K562 (cell line): ENCODE measurements at regions not wholly inside any gene's neighbourhood (a gene's known extent, or its start where the extent isn't known, plus 50 kb on each side); places are given as distances from the start of the nearest gene placed in this dataset.

ENCODE experiments used
- ATAC-seq: fragments of 200-7000 bp; cut with Tn5 transposase; 3 replicates; pipeline ENCODE4 v1.9.1; 2020; ENCODE audit warnings: moderate library complexity
- BruUV-seq: library from RNA; stranded (reverse); fragments of 400-500 nt; replicated peaks from 2 replicates; lab custom pipeline; 2021; lab: Mats Ljungman, UMichigan
- CTCF ChIA-PET: fragments of 300-600 bp; formaldehyde crosslinking; extraction: SDS; loops from one replicate; lab custom pipeline; 2021; ENCODE audit warnings: low intra/inter-chr PET ratio; lab: Yijun Ruan, JAX
- POLR2A ChIA-PET: fragments of 300-600, 350-650 bp; sonication (Branson Sonifier 250); formaldehyde crosslinking; extraction: SDS; loops from one replicate; lab custom pipeline; 2021; ENCODE audit warnings: antibody characterized with exemption, inconsistent platforms; lab: Yijun Ruan, JAX
- DNase-seq, 4 experiments: peaks; one replicate each; pipeline versions ENCODE4 v3.0.0 to v3.0.0-alpha.2; 2011 to 2018; ENCODE audit warnings: low spot score in 3 of 4, mixed read lengths in 3 of 4; ENCODE audit errors: extremely low read depth in 1 of 4
- FAIRE-seq: peaks from 2 replicates; lab custom pipeline; 2011; peaks lifted over from hg19 to GRCh38; lab: Jason Lieb, UNC
- H2AFZ ChIP-seq: 2 replicates; pipeline ENCODE4 v1.6.0; 2011; ENCODE audit warnings: low read depth, low read length, control low read depth, inconsistent platforms
- H3K27ac ChIP-seq: fragments of 200-600 bp; 3 replicates; pipeline ENCODE4 v1.8.0; 2011; ENCODE audit warnings: low read depth, mild to moderate bottlenecking, control low read depth, inconsistent platforms, low read length, moderate library complexity, mixed read lengths; ENCODE audit errors: extremely low read depth
- H3K27me3 ChIP-seq, 2 experiments: fragments of 300-600 bp in 1 of 2; 2 replicates in 1 of 2; 3 replicates in 1 of 2; pipeline versions ENCODE4 v1.6.0 to v1.8.0; 2011; ENCODE audit warnings: inconsistent platforms in 2 of 2, low read length in 2 of 2, mild to moderate bottlenecking in 1 of 2, mixed read lengths in 1 of 2, moderate library complexity in 1 of 2; ENCODE audit not compliant: control insufficient read depth in 2 of 2, insufficient read depth in 2 of 2
- H3K36me3 ChIP-seq: fragments of 300-600 bp; 3 replicates; pipeline ENCODE4 v1.8.0; 2011; ENCODE audit warnings: mild to moderate bottlenecking, low read length, inconsistent platforms; ENCODE audit not compliant: control insufficient read depth, insufficient read depth
- H3K4me1 ChIP-seq, 2 experiments: fragments of 200-600 bp in 1 of 2; replicated peaks in 1 of 2; 2 replicates in 1 of 2; 3 replicates in 1 of 2; pipeline versions ENCODE4 v1.5.1 to v1.8.0; 2011; ENCODE audit warnings: inconsistent platforms in 2 of 2, low read length in 2 of 2, mild to moderate bottlenecking in 1 of 2, mixed read lengths in 1 of 2, moderate library complexity in 1 of 2; ENCODE audit not compliant: control insufficient read depth in 2 of 2, insufficient read depth in 2 of 2
- H3K4me2 ChIP-seq: 2 replicates; pipeline ENCODE4 v1.6.1; 2011; ENCODE audit warnings: low read length, control low read depth, inconsistent platforms, mixed read lengths; ENCODE audit not compliant: insufficient read depth
- H3K4me3 ChIP-seq: fragments of 200-600 bp; sonication (generic), shearing (Covaris generic); 2 replicates; pipeline ENCODE4 v1.5.1; 2016; ENCODE audit warnings: control low read depth, inconsistent platforms
- H3K79me2 ChIP-seq: fragments of 200-600 bp; 3 replicates; pipeline ENCODE4 v1.8.0; 2011; ENCODE audit warnings: low read length, inconsistent platforms; ENCODE audit not compliant: control insufficient read depth, insufficient read depth
- H3K9ac ChIP-seq, 2 experiments: 2 replicates each; pipeline versions ENCODE4 v1.6.0 to v1.6.1; 2011; ENCODE audit warnings: low read depth in 2 of 2, low read length in 2 of 2, control low read depth in 1 of 2, inconsistent platforms in 1 of 2, mild to moderate bottlenecking in 1 of 2, mixed read lengths in 1 of 2; ENCODE audit not compliant: insufficient read depth in 1 of 2
- H3K9me1 ChIP-seq: one replicate; pipeline ENCODE4 v1.6.0; 2011; ENCODE audit warnings: inconsistent platforms, mild to moderate bottlenecking, low read length, moderate library complexity; ENCODE audit not compliant: control insufficient read depth, insufficient read depth
- H3K9me3 ChIP-seq: replicated peaks from 2 replicates; pipeline ENCODE4 v1.5.1; 2011; ENCODE audit warnings: low read depth, low read length, inconsistent platforms; ENCODE audit not compliant: control insufficient read depth, insufficient read depth
- H4K20me1 ChIP-seq: replicated peaks from 2 replicates; pipeline ENCODE4 v1.6.1; 2011; ENCODE audit warnings: low read length, inconsistent platforms, mixed read lengths; ENCODE audit not compliant: control insufficient read depth, insufficient read depth
- DNMT1 ChIP-seq: fragments of 450-650 bp; IDR thresholded peaks from 2 replicates; pipeline ENCODE4 v1.6.1; 2016; ENCODE audit warnings: antibody characterized with exemption, mild to moderate bottlenecking
- ESRRA ChIP-seq: fragments of 450-650 bp; IDR thresholded peaks from 2 replicates; pipeline ENCODE4 v1.6.1; 2014; ENCODE audit warnings: low read depth, mild to moderate bottlenecking, moderate library complexity, borderline replicate concordance
- GABPA ChIP-seq: fragments of 200-800 bp; sonication (Bioruptor generic); conservative IDR thresholded peaks from 2 replicates; pipeline ENCODE4 v1.6.1; 2016; ENCODE audit warnings: low read depth, missing genetic modification characterization, missing compliant biosample characterization
- KHSRP ChIP-seq: fragments of 450-650 bp; IDR thresholded peaks from 2 replicates; pipeline ENCODE4 v1.6.1; 2017
- MTA2 ChIP-seq: fragments of 450-650 bp; IDR thresholded peaks from 2 replicates; pipeline ENCODE4 v1.6.1; 2016; ENCODE audit warnings: low read depth
- NFIC ChIP-seq: fragments of 450-650 bp; IDR thresholded peaks from 2 replicates; pipeline ENCODE4 v1.6.1; 2017; ENCODE audit warnings: mild to moderate bottlenecking, inconsistent platforms
- PRDM10 ChIP-seq: fragments of 450-650 bp; IDR thresholded peaks from 2 replicates; pipeline ENCODE4 v1.6.1; 2018; ENCODE audit not compliant: partially characterized antibody
- PYGO2 ChIP-seq: fragments of 450-650 bp; IDR thresholded peaks from 2 replicates; pipeline ENCODE4 v1.6.1; 2016; ENCODE audit warnings: mild to moderate bottlenecking, missing genetic modification characterization, moderate library complexity, missing compliant biosample characterization
- SIX5 ChIP-seq, 2 experiments: IDR thresholded peaks; 2 replicates each; pipeline ENCODE4 v1.6.1; 2011; ENCODE audit warnings: low read length in 2 of 2, borderline replicate concordance in 1 of 2, low read depth in 1 of 2, mild to moderate bottlenecking in 1 of 2, moderate library complexity in 1 of 2; ENCODE audit not compliant: insufficient read depth in 1 of 2
- TSC22D4 ChIP-seq: fragments of 450-650 bp; IDR thresholded peaks from 2 replicates; pipeline ENCODE4 v1.6.1; 2016; ENCODE audit warnings: missing genetic modification characterization, missing biosample characterization, control low read depth
- ZNF121 ChIP-seq: sonication (generic); formaldehyde crosslinking; conservative IDR thresholded peaks from 2 replicates; pipeline ENCODE4 v1.8.0; 2022; ENCODE audit warnings: missing genetic modification reagents
- ZNF395 ChIP-seq: fragments of 200-800 bp; sonication (Bioruptor generic); IDR thresholded peaks from 2 replicates; pipeline ENCODE4 v1.6.1; 2017; ENCODE audit warnings: missing genetic modification characterization, missing compliant biosample characterization
- ZNF583 ChIP-seq: fragments of 250-450 bp; sonication (Bioruptor Pico); IDR thresholded peaks from 2 replicates; pipeline ENCODE4 v1.4.0; 2020
- WGBS: fragments of 100-300 bp; shearing (Covaris generic); methylation state at CpG from one replicate; pipeline ENCODE4 v1.1.6; 2016; ENCODE audit warnings: low coverage, mixed read lengths; ENCODE audit not compliant: insufficient coverage; ENCODE audit errors: missing lambda C conversion rate; 5-methylcytosine and 5-hydroxymethylcytosine counted together
- in situ Hi-C: fragments of 300-500 bp; cut with MboI; formaldehyde crosslinking; loops from 4 replicates; pipeline ENCODE4 v1.15.0; 2018; ENCODE audit warnings: inconsistent platforms, mixed read lengths
- intact Hi-C: fragments of 100-400 bp; cut with micrococcal nuclease; formaldehyde crosslinking; loops from 2 replicates; pipeline ENCODE4 v1.14.2; 2022
- TF ChIP-seq, protein P1 (sequence below): fragments of 250-450 bp; sonication (Bioruptor Pico); IDR thresholded peaks from 2 replicates; pipeline ENCODE4 v1.5.0; 2021
- TF ChIP-seq, protein P2 (sequence below): fragments of 250-450 bp; sonication (Bioruptor Pico); IDR thresholded peaks from 2 replicates; pipeline ENCODE4 v1.5.0; 2020; ENCODE audit warnings: mild to moderate bottlenecking
- TF ChIP-seq, protein P3 (sequence below): sonication (generic); formaldehyde crosslinking; IDR thresholded peaks from 2 replicates; pipeline ENCODE4 v1.8.1; 2022; ENCODE audit warnings: missing genetic modification reagents

GRCh38 chr2:194621945-194622344, 1035.1 kb upstream of the SLC39A10 start:
- WGBS = 3% methylated on average over 6 of the region's 6 CpGs
- H3K36me3 ChIP-seq = no peaks in the 10 kb centered on the region
- BruUV-seq = no TSS peak
- no peaks in the 10 kb centered on the region for H3K79me2 ChIP-seq
- H3K27ac ChIP-seq = no peak overlapping the region
- no peaks in the 10 kb centered on the region for H3K9me1 ChIP-seq
- no peak overlapping the region for H3K9ac ChIP-seq
- H3K4me3 ChIP-seq = no peak overlapping the region
- no peaks in the 10 kb centered on the region for H3K9me3 ChIP-seq
- in situ Hi-C loops = no loop called here
- FAIRE-seq (no peak), ATAC-seq (no peak), DNase-seq (no peak)
- no peaks in the 10 kb centered on the region for H4K20me1 ChIP-seq
- CTCF ChIA-PET = no interaction called here
- no peak overlapping the region for H2AFZ ChIP-seq
- intact Hi-C loops = no loop called here
- no peaks in the 10 kb centered on the region for H3K27me3 ChIP-seq
- no peaks in the 10 kb centered on the region for H3K4me1 ChIP-seq
- H3K4me2 ChIP-seq = no peak overlapping the region
- POLR2A ChIA-PET = no interaction called here
- TF ChIP-seq DNMT1 (no peak), KHSRP (no peak), GABPA (tag) (no peak), ZNF583 (CRISPR knock-in tag) (no peak), ZNF121 (CRISPR knock-in tag) (no peak), MTA2 (no peak), PRDM10 (no peak), SIX5 (IDR thresholded peaks at IDR 0.05; ENCODE audit: borderline replicate concordance in 1 of 2, insufficient read depth in 1 of 2, low read depth in 1 of 2, low read length in 2 of 2) (no peak), PYGO2 (no peak), NFIC (no peak), ZNF395 (CRISPR knock-in tag) (no peak), TSC22D4 (tag) (no peak), ESRRA (no peak)
- TF ChIP-seq, protein P1, sequence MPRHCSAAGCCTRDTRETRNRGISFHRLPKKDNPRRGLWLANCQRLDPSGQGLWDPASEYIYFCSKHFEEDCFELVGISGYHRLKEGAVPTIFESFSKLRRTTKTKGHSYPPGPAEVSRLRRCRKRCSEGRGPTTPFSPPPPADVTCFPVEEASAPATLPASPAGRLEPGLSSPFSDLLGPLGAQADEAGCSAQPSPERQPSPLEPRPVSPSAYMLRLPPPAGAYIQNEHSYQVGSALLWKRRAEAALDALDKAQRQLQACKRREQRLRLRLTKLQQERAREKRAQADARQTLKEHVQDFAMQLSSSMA (CRISPR knock-in tag) = no peak
- TF ChIP-seq, protein P2, sequence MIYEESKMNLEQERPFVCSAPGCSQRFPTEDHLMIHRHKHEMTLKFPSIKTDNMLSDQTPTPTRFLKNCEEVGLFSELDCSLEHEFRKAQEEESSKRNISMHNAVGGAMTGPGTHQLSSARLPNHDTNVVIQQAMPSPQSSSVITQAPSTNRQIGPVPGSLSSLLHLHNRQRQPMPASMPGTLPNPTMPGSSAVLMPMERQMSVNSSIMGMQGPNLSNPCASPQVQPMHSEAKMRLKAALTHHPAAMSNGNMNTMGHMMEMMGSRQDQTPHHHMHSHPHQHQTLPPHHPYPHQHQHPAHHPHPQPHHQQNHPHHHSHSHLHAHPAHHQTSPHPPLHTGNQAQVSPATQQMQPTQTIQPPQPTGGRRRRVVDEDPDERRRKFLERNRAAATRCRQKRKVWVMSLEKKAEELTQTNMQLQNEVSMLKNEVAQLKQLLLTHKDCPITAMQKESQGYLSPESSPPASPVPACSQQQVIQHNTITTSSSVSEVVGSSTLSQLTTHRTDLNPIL (CRISPR knock-in tag) = no peak
- TF ChIP-seq, protein P3, sequence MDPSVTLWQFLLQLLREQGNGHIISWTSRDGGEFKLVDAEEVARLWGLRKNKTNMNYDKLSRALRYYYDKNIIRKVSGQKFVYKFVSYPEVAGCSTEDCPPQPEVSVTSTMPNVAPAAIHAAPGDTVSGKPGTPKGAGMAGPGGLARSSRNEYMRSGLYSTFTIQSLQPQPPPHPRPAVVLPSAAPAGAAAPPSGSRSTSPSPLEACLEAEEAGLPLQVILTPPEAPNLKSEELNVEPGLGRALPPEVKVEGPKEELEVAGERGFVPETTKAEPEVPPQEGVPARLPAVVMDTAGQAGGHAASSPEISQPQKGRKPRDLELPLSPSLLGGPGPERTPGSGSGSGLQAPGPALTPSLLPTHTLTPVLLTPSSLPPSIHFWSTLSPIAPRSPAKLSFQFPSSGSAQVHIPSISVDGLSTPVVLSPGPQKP = no peak
